T47D (cell line): ENCODE measurements at regions not wholly inside any gene's neighbourhood (a gene's known extent, or its start where the extent isn't known, plus 50 kb on each side); places are given as distances from the start of the nearest gene placed in this dataset.

Experiments
- DNase-seq, 2 experiments: peaks; one replicate each; pipeline versions ENCODE4 v3.0.0 to v3.0.0-alpha.2; 2011 to 2012; ENCODE audit warnings: low read depth in 1 of 2, low spot score in 1 of 2
- JUND ChIP-seq: IDR thresholded peaks from 2 replicates; pipeline ENCODE4 v1.6.1; 2012; ENCODE audit warnings: low read depth
- in situ Hi-C: cut with HindIII; loops from 2 replicates; pipeline ENCODE4 v1.10.0; 2016; ENCODE audit warnings: low sequenced_read_pairs, low pct_unique_long_range_greater_than_20kb

DNA sequence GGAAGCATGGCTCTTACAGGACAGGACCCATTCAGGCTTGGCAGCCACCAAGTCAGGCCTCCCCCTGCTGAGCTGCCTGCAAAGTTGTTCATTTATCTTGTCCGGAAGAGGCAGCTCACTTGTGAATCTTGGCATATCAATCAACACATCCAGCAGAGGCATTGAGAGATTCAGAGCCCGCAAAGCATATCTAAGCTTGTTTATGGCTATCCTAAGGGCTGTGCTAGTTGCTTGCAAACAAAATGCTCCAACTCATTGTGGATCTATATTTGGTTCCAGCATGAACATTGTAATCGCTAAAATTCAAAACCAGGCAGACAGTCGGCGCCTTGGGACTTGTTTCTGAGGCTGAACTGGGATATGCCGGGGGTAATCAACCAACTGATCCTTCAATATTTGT lies 106.1 kb downstream of the UNC5CL start:
- TF ChIP-seq JUND: no peak
- no peak for DNase-seq
- in situ Hi-C loops: no loop called here

DNA sequence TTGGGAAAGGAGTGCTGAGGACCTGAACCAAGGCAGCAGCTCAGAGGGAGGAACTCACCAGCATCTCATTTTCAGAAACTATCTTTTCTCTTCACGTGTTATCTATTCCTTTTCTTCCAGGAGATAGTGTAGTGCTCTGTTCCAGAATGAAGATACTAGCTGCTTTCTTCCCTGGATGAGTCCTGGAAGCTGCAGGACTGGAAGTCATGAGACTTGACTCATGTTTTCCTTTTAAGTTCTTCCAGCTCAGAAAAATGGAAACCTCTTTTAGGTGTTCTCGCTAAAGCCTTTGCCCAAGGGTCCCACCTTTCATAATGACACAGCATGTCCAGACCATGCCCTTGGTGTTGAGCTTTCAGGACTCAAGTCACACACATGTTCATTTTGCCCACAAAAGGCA lies 106.7 kb downstream of the UNC5CL start:
- in situ Hi-C loops: no loop called here
- DNase-seq: no peak
- TF ChIP-seq JUND: no peak

DNA sequence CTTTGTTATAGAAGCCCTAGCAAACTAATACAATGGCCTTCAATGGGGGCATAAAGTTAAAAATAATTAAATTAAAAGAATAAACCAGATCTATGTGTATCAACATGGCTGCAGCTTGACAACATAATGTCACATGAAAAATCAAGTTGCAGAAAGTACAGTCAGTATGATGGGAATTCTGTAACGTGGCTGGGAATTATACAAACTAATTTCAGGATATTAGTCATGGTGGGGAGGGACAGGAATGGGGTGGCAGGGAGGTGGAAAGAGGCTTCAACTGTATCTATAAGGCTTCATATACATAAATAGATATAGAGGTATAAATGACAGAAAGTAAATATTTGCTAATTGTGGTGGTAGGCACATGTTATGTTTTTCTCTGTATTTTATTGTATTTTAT lies 107.1 kb downstream of the UNC5CL start:
- in situ Hi-C loops: no loop called here
- no peak for TF ChIP-seq JUND
- DNase-seq: no peak

DNA sequence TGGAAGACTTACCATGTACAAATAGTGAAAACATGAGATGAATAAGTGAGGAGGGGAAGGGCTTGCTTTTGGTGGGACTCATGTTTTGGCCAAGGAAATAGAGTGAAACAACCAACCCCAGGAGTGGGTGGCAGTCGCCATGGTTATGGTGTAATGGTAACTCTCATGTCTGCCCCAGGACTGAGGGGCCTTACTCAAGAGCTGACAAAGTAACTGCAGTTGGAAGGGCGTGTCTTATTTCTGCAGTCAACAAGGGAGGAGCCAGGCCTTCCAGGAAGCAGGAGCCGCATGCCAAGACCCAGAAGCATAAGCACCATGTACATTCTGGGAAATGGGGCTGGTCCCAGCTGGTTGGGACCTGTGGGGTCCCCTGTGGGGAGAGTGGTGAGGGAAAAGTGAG lies 108.5 kb downstream of the UNC5CL start:
- no peak for TF ChIP-seq JUND
- DNase-seq: no peak

DNA sequence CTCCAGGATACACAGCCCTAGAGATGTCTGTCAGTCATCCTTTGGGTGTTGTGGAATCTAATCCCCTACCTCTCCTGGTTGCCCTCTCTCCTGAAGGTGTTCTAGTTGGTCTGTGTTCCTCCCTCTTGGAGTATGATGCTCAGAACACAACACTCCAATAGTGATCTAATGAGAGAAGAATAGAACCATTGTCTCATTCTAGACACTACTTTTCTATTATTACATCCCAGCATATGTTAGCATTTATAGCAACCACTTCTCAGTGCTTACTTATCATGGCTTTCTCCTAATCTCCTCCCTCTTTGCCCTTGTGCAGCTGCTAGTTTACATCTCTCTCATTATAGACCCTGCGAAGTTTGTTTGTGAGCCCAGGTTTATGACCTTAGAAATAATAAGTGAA lies 109.0 kb downstream of the UNC5CL start:
- TF ChIP-seq JUND: no peak
- in situ Hi-C loops: no loop called here
- DNase-seq: no peak

More for the DNA sequence above, 108.5 kb downstream of the UNC5CL start:
- in situ Hi-C loops: no loop called here

DNA sequence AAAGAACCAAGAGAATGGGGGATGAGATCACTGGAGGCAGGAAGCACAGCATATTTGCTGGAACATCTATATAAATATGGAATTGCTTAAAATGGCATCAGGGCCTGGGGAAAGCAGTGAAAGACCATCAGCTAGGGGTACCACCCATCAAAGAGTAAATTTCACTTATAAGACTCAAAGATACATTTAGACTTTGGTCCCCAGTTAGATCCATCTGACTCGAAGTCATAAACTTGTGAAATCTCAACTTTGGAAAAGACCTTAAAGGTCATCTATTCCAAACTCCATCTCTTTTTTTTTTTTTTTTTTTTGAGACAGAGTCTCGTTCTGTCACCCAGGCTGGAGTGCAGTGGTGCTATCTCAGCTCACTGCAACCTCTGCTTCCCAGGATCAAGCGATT lies 109.8 kb downstream of the UNC5CL start:
- no peak for TF ChIP-seq JUND
- DNase-seq: no peak
- in situ Hi-C loops: no loop called here

DNA sequence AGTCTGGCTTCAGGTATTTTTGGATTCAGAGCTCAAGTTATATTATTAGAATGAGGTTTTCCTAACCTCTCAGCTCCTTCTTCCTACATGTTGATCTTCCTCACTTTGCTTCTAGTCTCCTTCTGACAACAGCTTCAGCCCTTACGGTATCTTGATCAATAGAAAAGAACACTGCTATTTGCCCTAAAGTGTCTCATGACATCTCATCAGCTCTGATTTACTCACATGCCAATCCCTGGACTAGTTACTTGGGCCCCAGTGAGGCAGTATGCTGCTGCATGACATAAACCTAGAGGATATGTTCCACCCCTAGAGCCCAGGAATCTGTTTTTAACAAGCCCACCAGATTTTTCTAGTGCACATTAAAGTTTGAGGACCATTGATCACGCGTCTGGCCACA lies 110.3 kb downstream of the UNC5CL start:
- in situ Hi-C loops: no loop called here
- DNase-seq: no peak
- TF ChIP-seq JUND: no peak

DNA sequence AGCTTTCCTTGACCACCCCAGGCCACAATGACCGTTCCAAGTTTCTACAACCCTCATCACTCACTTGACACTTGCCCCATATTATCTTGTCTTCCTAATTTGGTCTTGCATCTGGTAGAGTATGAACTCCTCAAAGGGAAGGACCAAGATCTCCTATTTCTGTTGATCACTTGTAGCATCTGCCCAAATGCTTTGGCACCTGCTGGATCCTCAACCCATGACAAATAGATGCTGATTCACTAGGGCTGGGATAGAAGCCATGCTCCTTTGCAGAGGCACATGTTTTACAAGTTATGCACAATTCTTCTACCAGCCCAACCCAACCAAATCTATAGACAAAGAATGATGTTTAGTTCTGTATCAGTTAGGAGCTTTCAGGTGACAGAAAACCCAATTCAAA lies 110.7 kb downstream of the UNC5CL start:
- no peak for TF ChIP-seq JUND
- no peak for DNase-seq
- in situ Hi-C loops: no loop called here

DNA sequence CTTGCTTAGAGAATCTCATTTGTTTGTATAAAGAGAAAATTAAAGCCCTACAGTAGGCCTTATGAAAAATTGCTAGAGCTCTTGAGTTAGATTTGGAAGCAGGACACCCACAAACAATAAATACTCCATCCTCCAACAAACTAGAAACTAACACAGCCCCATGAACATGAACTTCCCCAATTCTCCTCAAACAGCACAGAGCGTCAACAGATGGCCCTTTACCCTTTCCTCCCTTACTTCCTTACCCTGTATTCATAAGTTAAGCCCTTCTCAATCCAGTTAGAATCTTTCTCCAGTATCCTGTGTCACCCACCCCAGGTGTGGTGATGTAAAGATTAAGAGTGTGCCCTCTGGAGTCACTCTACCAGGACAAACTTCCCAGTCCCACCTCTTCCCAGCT lies 113.7 kb downstream of the UNC5CL start:
- in situ Hi-C loops: no loop called here
- no peak for TF ChIP-seq JUND
- DNase-seq: no peak

DNA sequence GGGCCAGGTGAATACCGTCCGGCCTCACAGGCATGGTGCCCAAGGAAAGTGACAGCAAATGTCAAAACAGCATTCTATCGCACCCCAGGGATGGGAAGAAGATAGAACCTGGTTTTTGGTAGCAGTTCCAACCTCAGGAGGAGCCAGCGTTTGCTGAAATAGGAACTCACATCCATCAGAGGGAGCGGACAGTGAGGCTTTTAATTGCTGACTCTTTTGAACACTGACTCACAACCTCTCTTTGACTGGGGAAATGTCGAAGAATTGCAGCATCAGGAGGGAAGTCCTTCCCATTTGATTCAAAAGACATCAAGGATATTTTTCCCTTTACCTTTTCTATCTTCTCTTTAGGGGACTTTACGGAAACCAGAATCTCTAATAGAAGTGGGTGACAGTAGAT lies 114.2 kb downstream of the UNC5CL start:
- in situ Hi-C loops: no loop called here
- TF ChIP-seq JUND: no peak
- no peak for DNase-seq

DNA sequence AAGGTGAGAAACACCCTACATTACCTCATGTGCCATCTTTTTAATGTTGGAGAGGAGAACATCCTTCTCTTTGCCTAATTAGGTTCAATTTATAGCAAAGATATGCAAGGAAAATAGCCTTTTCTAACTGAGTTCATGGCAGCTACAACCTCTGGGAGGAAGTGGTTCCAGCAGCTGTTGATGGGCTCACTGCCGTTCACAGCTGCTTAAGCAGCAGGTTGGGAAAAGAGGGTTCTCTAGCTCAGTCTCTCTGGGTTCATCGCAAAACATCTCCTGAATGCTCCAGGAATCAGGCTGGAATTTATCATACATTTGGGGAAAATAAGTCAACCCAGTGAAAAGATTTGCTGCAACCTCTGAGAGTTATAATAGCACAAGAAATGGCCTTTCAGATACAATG lies 115.1 kb downstream of the UNC5CL start:
- DNase-seq: no peak
- in situ Hi-C loops: no loop called here
- TF ChIP-seq JUND: no peak

DNA sequence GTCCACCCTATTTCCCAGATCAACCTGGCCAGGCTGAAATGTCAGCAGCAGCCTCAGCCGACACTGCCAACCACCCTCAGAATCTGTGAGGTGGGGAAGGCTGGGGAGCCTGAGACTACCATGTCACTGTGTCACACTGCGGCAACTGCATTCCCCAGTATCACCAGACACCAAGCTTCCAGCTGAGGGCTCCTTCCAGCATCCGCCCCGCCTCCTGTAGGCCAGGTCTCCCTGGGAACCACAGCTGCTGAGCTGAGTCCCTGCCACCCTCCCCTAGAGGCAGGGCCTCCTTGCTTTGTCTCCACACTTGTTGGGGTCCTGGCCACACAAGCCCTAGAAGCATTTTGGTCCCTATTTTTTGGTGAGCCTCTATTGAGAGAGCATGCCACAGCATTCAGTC lies 115.7 kb downstream of the UNC5CL start:
- no peak for DNase-seq
- in situ Hi-C loops: no loop called here
- no peak for TF ChIP-seq JUND

DNA sequence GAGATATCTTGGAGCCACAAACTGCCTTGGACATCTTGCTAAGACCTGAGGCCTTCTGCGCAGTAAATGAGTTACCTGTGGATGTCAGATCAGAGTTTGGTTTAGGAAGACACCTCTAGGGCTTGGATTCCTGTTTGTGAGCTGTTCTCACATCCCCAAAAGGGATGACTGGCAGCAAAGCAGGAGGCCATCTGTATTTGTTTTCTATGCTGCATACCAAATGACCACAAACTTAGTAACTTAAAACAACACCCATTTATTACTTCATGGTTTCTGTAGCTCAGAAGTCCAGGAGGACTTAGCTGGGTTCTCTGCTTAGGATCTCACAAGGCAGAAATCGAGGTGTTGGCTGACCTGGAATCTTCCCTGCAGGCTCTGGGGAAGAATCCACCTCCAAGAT lies 116.7 kb downstream of the UNC5CL start:
- in situ Hi-C loops: no loop called here
- no peak for DNase-seq

DNA sequence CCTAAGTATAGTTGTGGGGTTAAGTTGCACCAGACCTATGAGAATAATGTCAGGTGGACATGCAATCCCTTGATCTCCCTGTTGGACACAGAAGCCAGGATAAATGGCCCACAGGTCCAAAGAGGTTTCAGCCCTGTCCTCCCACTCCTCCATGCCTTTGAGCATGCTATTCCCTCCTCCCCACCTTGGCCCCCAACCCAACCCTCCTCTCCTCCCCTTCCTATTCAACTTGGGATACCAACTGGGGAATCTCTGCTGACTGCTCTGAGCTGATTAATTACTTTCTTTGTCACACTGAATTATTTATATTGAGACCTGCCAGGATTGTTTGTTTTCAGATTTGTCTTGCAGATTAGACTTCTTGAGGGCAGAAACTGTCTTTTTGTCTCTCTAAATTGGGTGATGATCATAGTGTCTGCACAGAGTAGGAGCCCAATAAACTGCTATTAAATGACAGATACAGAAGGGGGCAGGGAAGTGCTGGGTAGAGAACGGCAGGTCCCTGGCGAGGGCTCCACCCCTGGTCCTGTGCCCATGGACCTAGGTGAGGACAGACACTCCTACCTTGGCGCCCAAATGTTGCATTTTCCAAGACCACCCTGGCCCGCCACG lies 120.9 kb downstream of the UNC5CL start:
- TF ChIP-seq JUND: no peak
- in situ Hi-C loops: no loop called here
- peak in 1 of 2 experiments; percentile 7 for DNase-seq

More for the DNA sequence above, 116.7 kb downstream of the UNC5CL start:
- TF ChIP-seq JUND: no peak
